HG03342 (cell line): ENCODE measurements at regions not wholly inside any gene's neighbourhood (a gene's known extent, or its start where the extent isn't known, plus 50 kb on each side); places are given as distances from the start of the nearest gene placed in this dataset.
"Not testable (repeated sequence)": the region's sequence is repeated elsewhere in the genome, so short reads cannot be mapped to it uniquely, and the experiment has no call there.

ENCODE experiments used
- ATAC-seq: cut with Tn5 transposase; IDR thresholded peaks from one replicate; pipeline ENCODE4 v1.9.1; 2021; ENCODE audit warnings: mild to moderate bottlenecking, moderate library complexity; ENCODE audit not compliant: unreplicated experiment

DNA sequence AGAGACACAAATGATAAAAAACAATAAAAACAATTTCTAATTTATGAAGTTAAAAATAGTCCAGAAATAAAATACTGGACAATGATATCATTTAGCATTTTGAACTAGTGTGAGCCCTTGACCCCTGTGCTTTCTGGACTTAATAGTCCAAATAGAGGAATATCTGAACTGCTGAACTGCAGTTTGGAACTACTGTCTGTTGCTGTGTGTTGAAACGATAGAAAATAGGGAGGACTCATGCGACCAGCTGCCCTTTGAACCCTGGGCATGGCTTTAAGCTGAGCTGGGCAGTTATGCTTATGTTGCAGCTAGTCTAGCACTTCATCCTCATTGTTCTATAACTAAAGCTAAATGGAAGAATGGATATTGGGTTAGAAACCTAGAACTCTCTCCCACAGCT lies 99.5 kb downstream of the FMR1NB start:
- ATAC-seq = no peak

DNA sequence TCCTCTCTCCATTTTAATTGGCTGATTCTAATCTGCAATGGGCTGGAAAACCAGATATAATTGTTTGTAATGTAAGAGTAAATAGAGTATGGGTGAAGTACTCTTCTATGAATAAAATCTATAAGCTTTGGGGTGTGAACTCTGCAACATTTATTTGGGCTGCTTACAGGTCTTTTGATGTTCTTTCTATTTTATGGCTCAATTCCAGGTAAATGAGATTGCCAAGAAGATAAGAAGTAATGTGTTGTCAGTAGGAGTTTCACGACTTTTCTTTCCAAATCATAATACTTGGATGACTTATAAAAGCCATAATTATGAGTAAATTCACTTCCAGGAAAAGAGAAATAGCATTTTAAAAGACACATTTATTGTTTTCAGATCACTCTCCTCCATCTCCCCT lies 103.5 kb downstream of the FMR1NB start:
- no peak for ATAC-seq

DNA sequence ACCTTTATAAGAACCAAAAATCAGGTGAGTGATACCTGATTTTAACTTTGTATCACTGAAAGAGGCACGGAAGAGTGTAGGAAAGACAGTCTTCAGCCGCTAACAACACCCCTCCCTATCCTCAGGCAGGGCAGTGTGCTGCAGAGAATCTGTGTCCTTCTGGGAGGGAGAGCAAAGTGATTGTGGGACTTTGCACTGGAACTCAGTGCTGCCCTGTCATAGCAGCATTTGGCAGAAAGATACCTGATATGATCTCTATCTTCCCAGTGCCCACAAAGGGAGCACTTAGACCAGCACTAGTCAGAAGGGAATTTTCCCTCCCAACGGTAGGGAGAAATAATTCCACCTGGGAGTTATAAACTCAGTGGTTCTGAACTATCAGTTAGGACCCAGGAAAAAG lies 139.0 kb downstream of the FMR1NB start:
- ATAC-seq = no peak

DNA sequence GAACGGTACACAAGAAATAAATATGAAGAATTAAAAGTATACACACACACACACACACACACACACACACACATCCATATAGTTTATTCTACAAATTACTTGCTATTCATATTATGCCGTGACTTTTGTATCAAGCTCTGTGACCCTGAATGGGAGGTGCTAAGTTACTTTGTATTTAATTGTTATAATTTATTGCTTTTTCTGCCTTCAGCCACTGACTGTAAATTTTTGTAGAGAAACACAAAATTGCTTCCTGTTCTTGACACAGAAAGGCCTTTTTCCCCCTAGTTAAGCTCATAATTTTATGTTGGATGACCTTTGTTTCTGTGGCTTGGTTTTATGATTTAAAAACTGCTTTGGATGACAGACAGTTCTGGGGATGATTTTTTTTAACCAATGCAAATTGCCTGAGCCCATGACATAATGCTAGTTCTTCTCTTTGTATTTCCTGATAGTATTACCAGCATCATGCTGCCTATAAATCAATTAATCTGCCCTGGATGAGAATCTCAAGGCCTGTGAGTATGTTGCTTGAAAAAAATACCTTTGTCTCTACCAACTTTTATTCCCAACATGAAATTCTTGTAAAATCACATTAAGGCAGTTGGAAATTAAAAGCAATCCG lies 140.0 kb downstream of the FMR1NB start:
- no peak for ATAC-seq

DNA sequence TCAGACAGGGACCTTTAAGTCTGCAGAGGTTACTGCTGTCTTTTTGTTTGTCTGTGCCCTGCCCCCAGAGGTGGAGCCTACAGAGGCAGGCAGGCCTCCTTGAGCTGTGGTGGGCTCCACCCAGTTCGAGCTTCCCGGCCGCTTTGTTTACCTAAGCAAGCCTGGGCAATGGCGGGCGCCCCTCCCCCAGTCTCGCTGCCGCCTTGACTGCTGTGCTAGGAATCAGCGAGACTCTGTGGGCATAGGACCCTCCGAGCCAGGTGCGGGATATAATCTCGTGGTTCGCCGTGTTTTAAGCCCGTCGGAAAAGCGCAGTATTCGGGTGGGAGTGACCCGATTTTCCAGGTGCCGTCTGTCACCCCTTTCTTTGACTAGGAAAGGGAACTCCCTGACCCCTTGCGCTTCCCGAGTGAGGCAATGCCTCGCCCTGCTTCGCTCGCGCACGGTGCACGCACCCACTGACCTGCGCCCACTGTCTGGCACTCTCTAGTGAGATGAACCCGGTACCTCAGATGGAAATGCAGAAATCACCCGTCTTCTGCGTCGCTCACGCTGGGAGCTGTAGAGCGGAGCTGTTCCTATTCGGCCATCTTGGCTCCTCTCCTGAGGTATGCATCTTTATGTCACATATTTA lies 147.9 kb downstream of the FMR1NB start:
- ATAC-seq = not testable (repeated sequence)

DNA sequence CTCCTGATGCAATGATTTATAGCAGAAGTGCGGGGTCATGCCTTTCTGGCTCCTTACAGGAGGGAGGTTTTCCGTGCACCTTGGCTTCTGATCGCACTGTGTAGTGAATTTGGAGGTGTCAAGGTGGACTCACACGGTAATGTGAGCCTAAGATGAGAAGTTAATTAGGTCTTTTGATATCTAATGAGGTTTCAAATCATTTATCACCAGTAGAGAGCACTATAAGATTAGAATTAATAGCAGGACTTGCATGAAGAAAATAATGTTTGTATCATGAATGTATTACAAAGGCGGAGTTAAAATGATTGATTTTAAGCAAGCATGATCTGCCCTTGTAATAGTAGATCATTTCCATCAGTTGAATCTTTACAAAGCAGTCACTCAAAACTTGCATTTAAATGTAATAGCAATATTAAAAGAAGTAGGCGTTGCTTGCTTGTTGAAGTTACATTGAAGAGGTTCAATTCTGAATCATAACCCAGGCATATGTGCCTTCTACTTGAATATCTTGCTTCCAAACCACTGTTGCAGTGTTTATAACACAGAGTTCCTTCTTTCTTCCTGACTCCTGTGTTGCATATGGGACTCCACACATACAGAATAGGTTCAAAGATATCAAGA lies 152.1 kb downstream of the FMR1NB start:
- no peak for ATAC-seq

DNA sequence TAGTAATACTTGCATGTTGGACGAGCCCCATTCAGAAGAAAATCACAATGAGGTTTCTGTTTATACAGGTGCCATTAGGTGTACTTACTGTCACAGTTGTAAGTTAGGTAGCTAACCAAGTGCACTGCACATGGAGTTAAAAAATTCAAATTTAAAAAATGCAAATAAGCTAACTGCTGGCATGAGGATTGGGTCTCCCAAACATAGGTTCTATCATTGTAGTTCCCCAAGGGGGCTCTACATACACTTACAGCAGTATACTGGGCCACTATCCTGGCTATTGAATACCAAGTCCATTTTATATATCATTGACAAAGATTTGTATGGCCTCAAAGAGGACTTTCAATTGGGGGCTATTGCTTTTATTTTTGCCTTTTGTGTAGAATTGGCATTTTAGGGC lies 153.4 kb downstream of the FMR1NB start:
- ATAC-seq = no peak

DNA sequence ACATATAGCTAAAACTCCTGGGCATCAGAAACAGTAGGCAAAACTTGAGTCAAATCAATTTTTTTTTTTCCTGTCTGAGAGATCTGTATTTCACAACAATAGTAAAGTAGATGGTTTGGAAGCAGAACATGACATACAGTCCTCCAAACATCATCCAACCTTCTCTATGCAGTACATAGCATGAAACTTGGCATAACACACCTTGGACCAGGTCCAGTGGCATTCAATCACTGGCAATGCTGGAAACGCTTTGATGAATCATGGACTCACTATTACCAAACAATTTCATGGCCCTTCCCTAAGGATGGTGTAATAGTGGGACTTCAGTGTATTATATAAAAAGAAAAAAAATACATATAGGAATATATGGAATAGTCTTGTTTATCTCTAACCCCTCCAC lies 154.6 kb downstream of the FMR1NB start:
- ATAC-seq = no peak

DNA sequence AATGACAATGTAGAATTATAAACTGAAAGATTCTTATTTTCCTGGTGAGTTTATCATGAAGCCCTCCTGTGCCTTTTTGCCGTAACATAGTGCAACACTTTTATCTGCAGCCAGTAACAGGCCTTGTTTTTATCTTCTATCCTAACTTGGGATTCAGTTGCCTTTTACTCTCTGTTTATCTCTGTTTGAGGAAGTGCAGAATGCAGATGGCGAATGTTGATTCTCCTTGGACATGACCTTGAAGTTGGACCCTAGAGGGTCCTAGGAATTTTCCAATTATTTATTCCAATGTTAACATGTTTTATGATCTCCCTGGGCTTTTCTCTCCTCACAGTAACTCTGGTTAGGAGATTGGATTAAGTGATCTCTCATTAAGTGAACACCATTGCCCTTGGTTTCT lies 165.0 kb downstream of the FMR1NB start:
- ATAC-seq = no peak

DNA sequence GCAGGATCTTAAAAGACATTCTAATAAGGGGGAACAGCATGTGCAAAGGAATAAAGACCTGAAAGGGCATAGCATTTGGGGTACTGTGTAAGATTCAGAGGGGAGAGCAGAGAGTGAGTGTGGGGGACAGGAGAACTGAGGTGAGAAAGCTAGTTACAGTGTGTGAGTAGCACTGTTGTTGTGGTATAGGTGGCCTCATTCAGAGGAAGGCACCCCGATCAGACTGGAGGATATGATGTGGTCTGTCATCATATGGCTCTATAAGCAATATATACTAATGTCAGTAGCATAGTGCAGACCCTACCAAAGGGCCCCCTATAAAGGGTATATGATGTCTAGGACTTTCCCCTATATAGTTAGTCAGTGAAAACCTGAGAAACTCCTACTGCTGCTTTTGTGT lies 175.8 kb downstream of the FMR1NB start:
- ATAC-seq = no peak

DNA sequence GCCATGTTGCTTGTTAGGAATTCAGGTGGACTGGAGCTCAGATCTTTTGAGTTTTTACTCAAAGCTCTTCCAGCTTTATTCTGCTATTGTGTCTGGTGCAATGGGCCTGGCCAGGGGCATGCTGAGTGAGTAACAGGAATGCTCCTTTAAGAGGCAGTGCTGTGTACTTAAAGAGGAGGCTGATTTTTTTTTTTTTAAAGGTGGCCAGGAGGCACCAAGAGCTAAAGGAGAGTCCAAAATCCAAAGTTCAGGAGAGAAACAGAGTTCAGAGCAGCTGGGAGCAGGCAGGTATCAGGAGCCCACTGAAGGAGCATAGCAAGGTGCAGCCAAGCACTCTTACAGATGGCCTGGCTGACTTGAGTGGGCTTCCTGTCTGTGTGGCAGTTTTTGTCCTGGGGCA lies 178.7 kb downstream of the FMR1NB start:
- no peak for ATAC-seq

DNA sequence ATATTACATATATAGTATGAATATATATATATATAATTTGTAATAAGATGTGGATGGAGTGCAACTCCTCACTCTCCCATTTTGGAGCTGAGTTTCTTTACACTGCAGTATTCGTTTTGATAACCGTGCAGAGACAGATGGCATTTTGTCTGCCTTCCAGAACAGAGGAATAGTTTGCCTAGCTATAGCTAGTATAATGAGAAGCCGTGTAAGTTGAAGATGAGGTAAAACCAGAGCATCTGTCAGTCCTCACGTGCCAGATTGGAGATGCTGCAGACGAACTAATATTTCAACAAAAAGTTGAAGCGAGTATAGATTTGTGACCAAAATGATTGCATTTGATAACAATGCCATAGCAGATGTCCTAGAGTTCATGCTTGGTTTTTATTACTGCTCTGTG lies 180.6 kb downstream of the FMR1NB start:
- no peak for ATAC-seq

DNA sequence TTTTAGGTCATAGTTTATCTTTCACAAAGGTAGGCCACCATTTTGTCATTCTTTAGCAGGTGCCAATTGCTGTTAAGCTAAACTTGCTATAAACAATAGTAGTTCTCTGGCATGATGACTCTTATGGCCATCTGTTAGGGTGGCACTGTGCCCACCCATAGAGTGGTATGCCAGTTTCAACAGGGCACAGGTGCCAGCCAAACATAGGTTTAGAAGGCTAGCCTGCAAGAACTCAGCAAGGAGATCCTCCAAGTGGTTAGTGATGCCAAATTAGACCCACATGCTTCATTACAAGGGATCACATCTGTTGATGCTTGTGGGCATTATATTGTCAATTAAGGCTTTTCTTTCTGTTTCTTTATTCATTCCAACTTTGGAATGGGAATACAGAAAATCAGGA lies 204.5 kb downstream of the FMR1NB start:
- no peak for ATAC-seq

DNA sequence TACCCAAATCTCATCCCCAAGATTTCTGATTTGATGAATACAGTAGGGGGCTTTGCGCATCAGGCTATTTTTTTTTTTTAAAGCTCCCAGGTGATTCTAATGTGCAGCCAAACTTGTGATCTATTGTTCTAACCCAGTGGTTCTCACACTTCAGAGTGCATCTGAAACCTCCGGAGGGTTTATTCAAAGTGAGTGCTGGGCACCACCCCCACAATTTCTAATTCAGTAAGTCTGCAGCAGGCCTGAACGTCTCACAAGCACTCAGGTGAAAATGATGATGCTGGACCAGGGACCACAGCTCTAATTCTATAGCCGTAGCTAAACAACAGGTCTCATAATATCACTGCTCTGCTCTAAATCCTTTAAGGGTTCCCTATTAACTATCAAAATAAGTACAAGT lies 211.4 kb downstream of the FMR1NB start:
- ATAC-seq = no peak

DNA sequence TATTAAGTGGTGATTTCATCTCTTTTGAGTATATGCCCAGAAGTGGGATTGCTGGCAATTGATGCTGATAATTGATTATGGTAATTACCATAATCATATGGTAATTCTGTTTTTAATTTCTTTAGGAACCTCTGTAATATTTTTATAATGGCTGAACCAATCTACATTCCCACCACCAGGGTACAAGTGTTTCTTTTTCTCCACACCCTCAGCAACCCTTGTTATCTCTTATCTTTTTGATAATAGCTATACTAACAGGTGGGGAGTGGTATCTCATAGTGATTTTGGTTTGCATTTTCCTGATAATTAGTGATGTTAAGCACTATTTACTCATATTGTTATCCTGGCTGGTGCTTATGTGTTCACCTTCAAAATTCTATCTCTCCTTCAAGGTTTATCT lies 212.6 kb downstream of the FMR1NB start:
- ATAC-seq = no peak

DNA sequence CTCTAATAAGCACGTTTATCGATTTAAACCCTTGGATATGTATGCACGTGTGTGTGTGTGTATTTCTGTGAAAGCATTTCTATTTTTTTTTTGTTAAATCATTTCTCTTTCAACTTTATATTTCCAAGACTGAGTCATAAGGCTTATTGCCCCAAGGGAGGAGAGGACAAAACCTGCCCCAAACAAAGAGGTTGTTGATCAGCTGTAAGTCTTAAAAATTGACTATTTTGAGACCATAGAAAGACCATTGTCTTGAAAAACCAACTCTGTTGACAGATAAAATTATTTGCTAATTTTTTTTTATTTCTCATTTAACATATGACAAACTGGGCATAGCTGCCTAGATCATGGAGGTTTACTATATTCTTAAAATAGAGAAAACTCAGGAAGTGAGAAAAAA lies 222.4 kb downstream of the FMR1NB start:
- no peak for ATAC-seq

DNA sequence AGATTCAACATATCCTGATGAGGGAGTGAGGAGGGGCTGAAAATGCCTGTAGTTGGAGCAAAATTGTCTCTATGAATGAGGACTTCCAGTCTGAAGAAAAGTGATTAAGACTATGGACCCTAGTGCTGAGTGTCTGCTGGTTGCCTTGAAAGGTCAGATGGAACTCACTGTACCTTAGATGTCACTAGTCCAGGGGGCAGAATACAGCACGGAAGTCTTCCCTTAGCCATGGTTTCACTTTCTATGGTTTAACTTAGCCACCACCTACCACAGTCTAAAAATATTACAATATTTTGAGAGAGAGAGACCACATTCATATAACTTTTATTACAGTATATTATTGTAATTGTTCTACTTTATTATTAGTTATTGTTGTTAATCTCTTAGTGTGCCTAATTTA lies 223.1 kb downstream of the FMR1NB start:
- no peak for ATAC-seq

DNA sequence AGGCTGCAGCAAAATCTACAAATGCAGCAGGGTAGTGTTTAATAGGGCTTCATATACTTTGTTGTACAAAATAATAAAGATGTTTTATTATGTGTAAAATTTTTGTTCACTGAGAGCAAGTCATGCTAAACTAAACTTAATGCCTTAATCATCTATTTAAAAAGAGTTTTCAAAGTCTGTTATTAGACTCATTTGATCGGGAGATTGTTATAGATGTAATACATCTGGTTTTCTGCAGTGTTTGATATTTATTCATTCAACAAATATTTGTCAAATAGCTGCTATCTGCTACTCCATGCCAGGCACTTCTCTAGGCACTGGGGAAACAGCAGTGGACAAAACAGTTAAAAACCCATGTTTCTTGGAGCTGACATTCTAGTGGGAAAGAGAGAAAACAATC lies 233.6 kb downstream of the FMR1NB start:
- no peak for ATAC-seq

DNA sequence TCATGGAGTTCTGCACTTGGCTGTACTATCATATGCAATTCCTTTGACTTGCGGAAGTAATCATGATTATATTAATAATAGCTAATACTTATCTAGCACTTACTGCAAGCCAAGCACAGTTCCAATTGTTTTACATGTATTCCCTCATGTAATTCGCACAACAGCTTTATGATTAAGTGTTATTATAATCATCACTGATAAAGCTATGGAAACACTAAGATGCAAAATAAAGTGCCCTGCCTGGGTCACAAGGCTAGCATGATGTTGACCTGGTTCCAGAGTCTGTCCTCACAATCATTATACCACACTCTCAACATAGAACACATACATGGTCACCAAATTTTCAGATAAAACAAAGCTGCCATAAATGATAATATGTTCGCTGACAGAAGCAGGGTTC lies 234.6 kb downstream of the FMR1NB start:
- ATAC-seq = no peak

DNA sequence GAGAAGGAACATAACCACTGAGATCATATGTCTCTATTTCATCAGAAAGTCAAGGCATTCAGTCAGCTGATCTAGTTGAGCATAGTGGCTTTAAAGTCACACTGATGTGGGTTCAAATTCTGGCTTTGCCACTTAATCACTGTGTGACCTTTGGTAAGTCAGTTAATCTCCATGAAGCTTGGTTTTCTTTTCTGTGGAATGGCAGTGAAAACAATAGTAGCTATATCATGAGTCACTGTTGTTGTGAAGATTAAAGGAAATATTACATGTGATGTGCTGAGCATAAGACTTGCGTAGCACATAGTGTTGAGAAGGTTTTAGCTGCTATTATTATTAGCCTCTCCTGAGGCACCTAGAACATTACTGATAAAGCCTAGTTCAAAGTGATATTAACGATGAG lies 242.2 kb downstream of the FMR1NB start:
- no peak for ATAC-seq

DNA sequence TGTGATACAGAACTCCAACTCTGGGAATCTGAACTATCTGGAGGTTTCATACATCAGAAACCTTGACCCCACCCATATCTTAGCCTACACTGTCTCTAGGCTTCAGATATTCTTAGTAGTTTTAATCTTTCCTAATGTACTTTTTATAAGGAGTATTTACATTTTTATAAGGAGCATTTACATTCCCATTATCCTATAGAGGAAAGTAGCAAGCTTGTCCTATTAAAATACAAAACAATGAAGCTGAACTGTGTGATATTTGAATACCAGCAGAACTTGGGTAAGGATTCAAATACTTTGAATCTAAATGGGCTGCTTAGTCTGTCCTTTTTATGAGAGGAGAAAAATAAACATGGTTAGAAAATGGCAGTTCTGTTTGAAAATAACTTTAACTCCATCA lies 247.4 kb downstream of the FMR1NB start:
- no peak for ATAC-seq

DNA sequence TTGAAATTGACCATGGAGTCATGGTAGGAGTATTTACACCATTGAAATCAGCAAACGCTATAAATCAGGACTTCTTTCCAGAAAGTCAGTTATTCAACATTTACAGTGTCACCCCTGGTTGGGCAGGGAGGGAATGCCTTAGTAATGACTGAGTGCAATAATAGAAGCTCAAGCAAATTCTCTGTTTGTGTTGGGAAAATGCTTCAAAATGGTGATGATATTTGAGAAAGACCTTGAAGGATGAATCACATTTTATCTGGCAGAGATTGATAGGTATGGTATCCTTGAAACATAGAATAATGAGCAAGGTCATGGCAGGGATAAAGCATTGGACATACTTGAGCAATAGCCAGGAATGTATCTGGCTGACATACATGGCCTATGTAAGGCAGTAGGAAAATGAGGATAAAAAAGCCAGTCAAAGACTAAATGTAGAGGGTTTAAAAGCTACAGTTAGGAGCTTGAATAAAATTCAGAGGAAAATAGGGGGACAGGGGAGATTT lies 248.7 kb downstream of the FMR1NB start:
- ATAC-seq = no peak

DNA sequence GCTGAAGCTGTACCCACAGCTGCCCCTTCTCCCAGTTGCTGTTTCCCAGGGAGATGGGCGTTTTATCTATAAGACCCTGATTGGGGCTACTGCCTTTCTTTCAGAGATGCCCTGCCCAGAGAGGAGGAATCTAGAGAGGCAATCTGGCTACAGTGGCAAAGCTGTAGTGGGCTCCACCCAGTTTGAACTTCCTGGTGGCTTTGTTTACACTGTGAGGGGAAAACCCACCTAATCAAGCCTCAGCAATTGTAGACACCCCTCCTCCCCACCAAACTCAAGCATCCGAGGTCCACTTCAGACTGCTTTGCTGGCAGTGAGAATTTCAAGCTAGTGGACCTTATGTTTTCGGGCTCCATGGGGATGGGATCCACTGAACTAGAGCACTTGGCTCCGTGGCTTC lies 240.4 kb upstream of the AFF2 start:
- no peak for ATAC-seq
